ENCODE measurements at regions not wholly inside any gene's neighbourhood (a gene's known extent, or its start where the extent isn't known, plus 50 kb on each side); places are given as distances from the start of the nearest gene placed in this dataset.
"Not testable (repeated sequence)": the region's sequence is repeated elsewhere in the genome, so short reads cannot be mapped to it uniquely, and the experiment has no call there.

DNA sequence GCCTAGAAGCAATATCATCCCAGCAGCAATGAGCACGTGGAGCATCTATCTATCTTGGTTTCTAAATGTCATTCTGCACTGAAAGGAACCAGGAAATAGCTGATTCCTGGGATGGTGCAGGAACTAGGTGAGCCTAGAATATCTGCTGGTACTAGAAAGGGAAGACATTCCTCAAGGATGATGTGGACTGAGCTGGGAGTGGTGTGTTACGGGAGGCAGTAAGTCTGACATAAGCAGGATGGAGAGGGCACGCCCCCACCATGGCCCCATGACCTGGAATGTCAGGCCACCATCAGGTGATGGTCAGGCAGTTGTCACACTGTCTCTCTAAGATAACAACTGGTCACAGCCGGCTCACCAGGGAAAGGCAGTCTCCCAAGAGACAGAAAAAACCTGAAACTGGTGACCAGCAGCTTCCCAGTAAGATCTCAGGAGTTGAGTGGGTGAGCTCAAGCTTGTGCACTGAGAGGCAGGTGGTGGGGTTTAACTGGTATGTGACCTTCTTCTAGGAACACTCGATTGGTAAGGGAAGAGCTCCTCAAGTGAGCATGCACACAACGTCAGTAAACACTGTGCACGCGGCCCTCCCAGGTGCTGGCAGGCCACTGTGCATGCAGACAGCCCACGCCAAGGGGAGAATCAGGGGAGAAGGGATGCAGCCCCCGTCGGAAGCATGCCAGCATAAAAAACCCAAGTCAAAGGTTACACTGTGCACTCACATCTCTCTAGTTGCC is 148.7 kb downstream of the ADSS2 start:
- Mint-ChIP-seq H3K27ac (peak overlapping the region in 1 of 8 donors; percentile 78), H3K9me3 (no peaks in the 10 kb centered on the region), H3K4me3 (peak overlapping the region in 1 of 7 donors; percentile 34), H3K4me1 (peaks cover 8 to 11% (median 8%) of the 10 kb centered on the region in 3 donors), H3K27me3 (no peaks in the 10 kb centered on the region), H3K36me3 (peaks cover 0 to 2% (median 2%) of the 10 kb centered on the region in 3 donors)
- Histone ChIP-seq H3K27me3 (ENCODE audit: insufficient read depth, low read length, poor library complexity, severe bottlenecking) (no peaks in the 10 kb centered on the region), H3K36me3 (ENCODE audit: insufficient read depth, low read length) (no peaks in the 10 kb centered on the region), H3K4me1 (ENCODE audit: insufficient read depth, low read length) (no peaks in the 10 kb centered on the region), H3K4me3 (ENCODE audit: low read length) (no peak overlapping the region), H3K9me3 (ENCODE audit: low read length) (no peaks in the 10 kb centered on the region), H3K27ac (ENCODE audit: low read depth, low read length) (peak overlapping the region; percentile 65)
- POLR2A ChIA-PET = no interaction called here
- no peak for DNase-seq
- CTCF ChIA-PET = no interaction called here

DNA sequence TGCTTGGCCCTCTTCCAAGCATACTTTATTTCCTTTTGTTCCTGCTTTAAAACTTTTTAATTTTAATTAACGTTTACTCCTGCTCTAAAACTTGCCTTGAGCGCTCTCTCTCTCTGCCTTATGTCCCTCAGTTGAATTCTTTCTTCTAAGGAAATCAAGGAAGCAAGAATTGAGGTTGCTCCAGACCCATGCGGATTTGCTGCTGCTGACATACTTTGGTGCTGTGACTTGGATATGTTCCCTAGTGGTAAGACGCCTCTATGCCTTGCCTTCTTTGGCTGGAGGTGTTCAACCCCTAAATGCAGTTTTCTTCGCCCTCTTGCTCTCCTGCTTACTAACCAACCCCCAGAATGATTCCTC is 148.1 kb downstream of the ADSS2 start:
- CTCF ChIA-PET = no interaction called here
- Mint-ChIP-seq H3K4me1 (peaks cover 8 to 9% (median 8%) of the 10 kb centered on the region in 3 donors), H3K9me3 (no peaks in the 10 kb centered on the region), H3K4me3 (no peak overlapping the region), H3K27me3 (no peaks in the 10 kb centered on the region), H3K27ac (peak overlapping the region in 1 of 8 donors; percentile 78), H3K36me3 (peaks cover 0 to 2% (median 2%) of the 10 kb centered on the region in 3 donors)
- H3K4me1 ChIP-seq (ENCODE audit: insufficient read depth, low read length) = no peaks in the 10 kb centered on the region
- H3K36me3 ChIP-seq (ENCODE audit: insufficient read depth, low read length) = no peaks in the 10 kb centered on the region
- H3K27ac ChIP-seq (ENCODE audit: low read depth, low read length) = peak overlapping the region; percentile 65
- no peaks in the 10 kb centered on the region for H3K27me3 ChIP-seq (ENCODE audit: insufficient read depth, low read length, poor library complexity, severe bottlenecking)
- DNase-seq = no peak
- no peaks in the 10 kb centered on the region for H3K9me3 ChIP-seq (ENCODE audit: low read length)
- no peak overlapping the region for H3K4me3 ChIP-seq (ENCODE audit: low read length)
- POLR2A ChIA-PET = no interaction called here

DNA sequence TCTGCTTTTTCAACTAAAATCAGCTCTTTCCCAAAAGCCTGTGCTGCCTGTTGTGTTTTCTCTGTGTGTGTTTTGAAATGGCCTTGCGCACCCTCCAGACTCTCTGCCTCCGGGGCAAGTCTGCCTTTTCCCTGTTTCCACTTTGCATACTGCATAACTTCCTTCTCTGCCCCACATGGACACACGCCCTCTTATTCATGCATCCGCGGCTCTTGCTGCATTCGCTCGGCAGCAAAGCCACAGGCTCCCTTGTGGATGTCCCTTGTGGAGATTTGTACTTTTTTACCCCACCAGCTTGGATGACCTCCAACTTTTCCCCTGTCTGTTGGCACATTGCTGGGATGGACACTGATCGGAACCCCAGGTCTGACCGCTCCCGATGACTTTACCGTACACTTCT is 147.6 kb downstream of the ADSS2 start:
- POLR2A ChIA-PET = no interaction called here
- no peak overlapping the region for H3K4me3 Mint-ChIP-seq
- CTCF ChIA-PET = no interaction called here
- no peaks in the 10 kb centered on the region for H3K4me1 ChIP-seq (ENCODE audit: insufficient read depth, low read length)
- no peak for DNase-seq
- peaks cover 6 to 9% (median 6%) of the 10 kb centered on the region in 3 donors for H3K4me1 Mint-ChIP-seq
- H3K27ac ChIP-seq (ENCODE audit: low read depth, low read length) = peak overlapping the region; percentile 65
- H3K27me3 ChIP-seq (ENCODE audit: insufficient read depth, low read length, poor library complexity, severe bottlenecking) = no peaks in the 10 kb centered on the region
- no peaks in the 10 kb centered on the region for H3K36me3 ChIP-seq (ENCODE audit: insufficient read depth, low read length)
- no peaks in the 10 kb centered on the region for H3K9me3 Mint-ChIP-seq
- H3K9me3 ChIP-seq (ENCODE audit: low read length) = no peaks in the 10 kb centered on the region
- H3K27ac Mint-ChIP-seq = peak overlapping the region in 2 of 8 donors; percentile 63 to 78
- H3K4me3 ChIP-seq (ENCODE audit: low read length) = no peak overlapping the region
- peaks cover under 1 to 2% (median 2%) of the 10 kb centered on the region in 3 donors for H3K36me3 Mint-ChIP-seq
- no peaks in the 10 kb centered on the region for H3K27me3 Mint-ChIP-seq

DNA sequence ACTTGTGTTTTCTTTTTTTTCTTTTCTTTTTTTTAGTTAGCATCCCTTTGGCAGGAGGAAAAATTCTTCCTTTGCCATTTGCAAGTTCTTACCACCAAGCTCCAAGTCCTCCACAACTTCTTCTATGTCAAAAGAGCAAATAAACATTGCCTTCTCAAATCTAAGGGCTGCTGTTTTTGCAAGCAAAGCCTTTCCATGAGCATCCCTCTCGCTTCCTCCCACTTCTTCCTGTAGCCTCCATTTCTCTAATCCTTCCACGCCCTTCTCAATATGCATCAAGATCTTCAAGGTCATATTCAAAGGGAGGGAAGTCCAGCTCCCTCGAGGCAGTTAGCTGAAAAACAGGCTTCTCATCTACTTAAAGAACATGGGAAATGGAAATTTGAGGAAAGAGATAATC is 147.1 kb downstream of the ADSS2 start:
- Mint-ChIP-seq H3K4me3 (peak overlapping the region in 1 of 7 donors; percentile 9), H3K27ac (peak overlapping the region in 4 of 8 donors; percentile 45 to 78 (median 64)), H3K27me3 (no peaks in the 10 kb centered on the region), H3K4me1 (peaks cover under 1 to 4% (median under 1%) of the 10 kb centered on the region in 3 donors), H3K36me3 (peaks cover 0 to 6% (median 2%) of the 10 kb centered on the region in 3 donors), H3K9me3 (no peaks in the 10 kb centered on the region)
- H3K4me1 ChIP-seq (ENCODE audit: insufficient read depth, low read length) = no peaks in the 10 kb centered on the region
- H3K9me3 ChIP-seq (ENCODE audit: low read length) = no peaks in the 10 kb centered on the region
- no peaks in the 10 kb centered on the region for H3K36me3 ChIP-seq (ENCODE audit: insufficient read depth, low read length)
- H3K27me3 ChIP-seq (ENCODE audit: insufficient read depth, low read length, poor library complexity, severe bottlenecking) = no peaks in the 10 kb centered on the region
- ChIA-PET CTCF (no interaction called here), POLR2A (no interaction called here)
- H3K4me3 ChIP-seq (ENCODE audit: low read length) = no peak overlapping the region
- H3K27ac ChIP-seq (ENCODE audit: low read depth, low read length) = no peak overlapping the region
- no peak for DNase-seq

DNA sequence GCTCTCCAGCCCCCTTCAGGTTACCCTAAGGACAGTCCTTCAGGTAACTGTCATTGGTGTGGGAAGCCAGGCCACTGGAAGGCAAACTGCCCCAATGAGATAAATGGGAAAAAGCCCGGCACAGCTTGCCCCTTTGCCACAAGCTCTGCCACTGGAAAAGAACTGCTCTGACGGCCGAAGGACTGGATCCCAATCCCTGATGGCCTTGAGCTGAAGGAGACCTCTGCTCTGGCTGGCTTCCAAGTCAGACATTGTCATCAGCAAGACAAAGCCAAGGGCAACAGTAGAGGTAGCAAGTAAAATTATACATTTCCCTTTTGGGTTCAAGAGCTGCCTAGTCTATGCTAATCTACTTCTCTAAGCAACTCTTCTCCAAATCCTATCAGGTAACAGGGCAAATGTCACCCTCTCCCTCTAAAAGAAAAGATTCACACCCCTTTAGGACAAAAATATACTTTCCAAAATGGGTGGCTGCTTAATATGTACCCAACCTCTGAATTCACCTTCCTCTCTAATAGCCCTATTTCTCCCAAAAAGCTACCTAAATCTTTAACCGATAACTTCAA is 145.8 kb downstream of the ADSS2 start:
- Mint-ChIP-seq H3K36me3 (peaks cover 0 to 10% (median 2%) of the 10 kb centered on the region in 3 donors), H3K27ac (peak overlapping the region in 1 of 8 donors; percentile 12), H3K4me3 (no peak overlapping the region), H3K4me1 (peaks cover 0 to 4% (median 0%) of the 10 kb centered on the region in 3 donors), H3K9me3 (no peaks in the 10 kb centered on the region), H3K27me3 (no peaks in the 10 kb centered on the region)
- Histone ChIP-seq H3K4me1 (ENCODE audit: insufficient read depth, low read length) (no peaks in the 10 kb centered on the region), H3K27me3 (ENCODE audit: insufficient read depth, low read length, poor library complexity, severe bottlenecking) (no peaks in the 10 kb centered on the region), H3K27ac (ENCODE audit: low read depth, low read length) (no peak overlapping the region), H3K4me3 (ENCODE audit: low read length) (no peak overlapping the region), H3K36me3 (ENCODE audit: insufficient read depth, low read length) (no peaks in the 10 kb centered on the region), H3K9me3 (ENCODE audit: low read length) (no peaks in the 10 kb centered on the region)
- ChIA-PET CTCF (no interaction called here), POLR2A (no interaction called here)
- no peak for DNase-seq

DNA sequence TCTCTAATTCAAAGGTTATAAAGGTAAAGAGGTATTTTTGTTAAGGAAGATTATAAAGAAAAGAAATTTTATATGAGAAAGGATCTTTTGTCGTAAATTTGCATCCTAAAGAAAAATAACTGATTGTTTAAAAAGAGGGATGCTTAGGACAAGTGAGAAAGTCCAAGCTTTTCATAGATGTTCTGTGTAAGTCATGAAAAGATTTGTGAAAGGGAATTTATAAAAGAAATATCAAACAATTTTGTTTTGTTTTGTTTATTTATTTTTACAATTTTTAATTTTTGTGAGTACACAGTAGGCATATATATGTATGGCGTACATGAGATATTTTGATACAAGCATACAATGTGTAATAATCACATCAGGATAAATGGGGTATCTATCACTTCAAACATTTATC is 145.2 kb downstream of the ADSS2 start:
- no peak overlapping the region for H3K27ac Mint-ChIP-seq
- no peak overlapping the region for H3K27ac ChIP-seq (ENCODE audit: low read depth, low read length)
- no peaks in the 10 kb centered on the region for H3K36me3 ChIP-seq (ENCODE audit: insufficient read depth, low read length)
- H3K4me1 Mint-ChIP-seq = peaks cover 0 to 4% (median 0%) of the 10 kb centered on the region in 3 donors
- no peaks in the 10 kb centered on the region for H3K9me3 Mint-ChIP-seq
- no peaks in the 10 kb centered on the region for H3K9me3 ChIP-seq (ENCODE audit: low read length)
- H3K36me3 Mint-ChIP-seq = peaks cover 0 to 14% (median 4%) of the 10 kb centered on the region in 3 donors
- ChIA-PET CTCF (no interaction called here), POLR2A (no interaction called here)
- no peak overlapping the region for H3K4me3 Mint-ChIP-seq
- H3K4me3 ChIP-seq (ENCODE audit: low read length) = no peak overlapping the region
- no peak for DNase-seq
- no peaks in the 10 kb centered on the region for H3K4me1 ChIP-seq (ENCODE audit: insufficient read depth, low read length)
- H3K27me3 ChIP-seq (ENCODE audit: insufficient read depth, low read length, poor library complexity, severe bottlenecking) = no peaks in the 10 kb centered on the region
- H3K27me3 Mint-ChIP-seq = no peaks in the 10 kb centered on the region

DNA sequence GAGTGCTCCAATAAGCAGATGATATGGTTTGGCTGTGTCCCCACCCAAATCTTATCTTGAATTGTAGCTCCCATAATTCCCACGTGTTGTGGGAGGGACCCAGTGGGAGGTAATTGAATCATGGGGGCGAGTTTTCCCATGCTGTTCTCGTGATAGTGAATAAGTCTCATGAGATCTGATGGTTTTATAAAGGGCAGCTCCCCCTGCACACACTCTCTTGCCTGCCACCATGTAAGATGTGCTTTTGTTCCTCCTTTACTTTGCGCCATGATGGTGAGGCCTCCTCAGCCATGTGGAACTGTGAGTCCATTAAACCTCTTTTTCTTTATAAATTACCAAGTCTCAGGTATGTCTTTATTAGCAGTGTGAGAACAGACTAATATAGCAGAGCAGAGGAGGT is 142.5 kb downstream of the ADSS2 start:
- H3K9me3 ChIP-seq (ENCODE audit: low read length); H3K27me3 ChIP-seq (ENCODE audit: insufficient read depth, low read length, poor library complexity, severe bottlenecking); H3K4me1 Mint-ChIP-seq; H3K4me1 ChIP-seq (ENCODE audit: insufficient read depth, low read length); DNase-seq; H3K9me3 Mint-ChIP-seq; H3K27ac ChIP-seq (ENCODE audit: low read depth, low read length); H3K4me3 ChIP-seq (ENCODE audit: low read length); H3K36me3 ChIP-seq (ENCODE audit: insufficient read depth, low read length); H3K4me3 Mint-ChIP-seq; H3K27me3 Mint-ChIP-seq; POLR2A ChIA-PET: not testable (repeated sequence)
- Mint-ChIP-seq H3K36me3 (peaks cover 0 to 14% (median 4%) of the 10 kb centered on the region in 3 donors), H3K27ac (peak overlapping the region in 2 of 8 donors; percentile 39 to 52)
- CTCF ChIA-PET = interaction anchor here (0.8 kb wide), 1 partner anchor 9 kb away, joined by 3 read pairs; no protein-coding TSS in a partner anchor

DNA sequence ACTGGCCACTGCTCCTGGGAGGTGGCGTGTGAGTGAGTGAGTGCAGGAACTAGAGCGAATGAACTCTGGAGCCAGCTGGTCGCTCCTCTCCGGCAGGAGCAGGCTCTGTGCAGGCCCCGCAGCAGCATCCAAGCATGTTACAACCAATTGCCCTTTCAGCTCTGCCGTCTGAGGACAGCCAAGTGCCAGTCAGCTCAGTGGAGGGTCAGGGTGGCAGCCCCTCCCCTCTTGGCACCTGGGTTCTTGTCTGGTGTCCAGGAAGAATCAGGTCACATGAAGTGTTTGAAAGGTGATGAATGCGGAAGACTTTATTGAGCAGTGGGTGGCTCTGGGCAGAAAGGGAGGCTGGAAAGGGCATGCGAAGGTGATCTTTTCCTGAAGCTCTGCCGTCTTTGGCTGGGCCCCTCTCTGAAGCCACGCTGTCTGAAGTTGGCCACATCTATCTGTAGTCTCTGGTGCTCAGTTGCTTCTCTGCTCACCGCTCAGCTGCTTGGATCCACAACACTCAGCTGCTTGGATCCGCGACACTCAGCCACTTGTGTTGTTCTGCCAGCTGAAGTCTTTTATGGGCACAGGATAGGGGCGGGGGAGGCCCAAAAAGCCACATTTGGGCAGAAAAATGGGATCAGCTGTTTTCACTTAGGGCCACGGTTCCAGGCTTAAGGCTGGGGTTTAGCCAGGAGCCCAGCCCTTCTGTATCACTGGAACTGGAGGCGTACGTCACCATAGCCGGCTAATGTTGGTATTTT is 139.8 kb downstream of the ADSS2 start:
- Histone ChIP-seq H3K9me3 (ENCODE audit: low read length) (no peaks in the 10 kb centered on the region), H3K27me3 (ENCODE audit: insufficient read depth, low read length, poor library complexity, severe bottlenecking) (no peaks in the 10 kb centered on the region), H3K4me1 (ENCODE audit: insufficient read depth, low read length) (no peaks in the 10 kb centered on the region), H3K27ac (ENCODE audit: low read depth, low read length) (no peak overlapping the region), H3K4me3 (ENCODE audit: low read length) (no peak overlapping the region), H3K36me3 (ENCODE audit: insufficient read depth, low read length) (no peaks in the 10 kb centered on the region)
- no peak for DNase-seq
- H3K27me3 Mint-ChIP-seq = no peaks in the 10 kb centered on the region
- CTCF ChIA-PET = interaction anchor here (1.5 kb wide), 2 partner anchors 8 to 12 kb away, joined by 3 to 5 read pairs; no protein-coding TSS in a partner anchor
- peaks cover 0 to 14% (median 10%) of the 10 kb centered on the region in 3 donors for H3K36me3 Mint-ChIP-seq
- POLR2A ChIA-PET = no interaction called here
- H3K4me1 Mint-ChIP-seq = peaks cover 0 to 22% (median 21%) of the 10 kb centered on the region in 3 donors
- peak overlapping the region in 2 of 8 donors; percentile 38 to 52 for H3K27ac Mint-ChIP-seq
- H3K4me3 Mint-ChIP-seq = no peak overlapping the region
- no peaks in the 10 kb centered on the region for H3K9me3 Mint-ChIP-seq
